ENCODE measurements at regions not wholly inside any gene's neighbourhood (a gene's known extent, or its start where the extent isn't known, plus 50 kb on each side); places are given as distances from the start of the nearest gene placed in this dataset.
A peak's percentile ranks its signal among the peaks of the same experiment; 100 is the strongest.
"Not testable (repeated sequence)": the region's sequence is repeated elsewhere in the genome, so short reads cannot be mapped to it uniquely, and the experiment has no call there.

DNA sequence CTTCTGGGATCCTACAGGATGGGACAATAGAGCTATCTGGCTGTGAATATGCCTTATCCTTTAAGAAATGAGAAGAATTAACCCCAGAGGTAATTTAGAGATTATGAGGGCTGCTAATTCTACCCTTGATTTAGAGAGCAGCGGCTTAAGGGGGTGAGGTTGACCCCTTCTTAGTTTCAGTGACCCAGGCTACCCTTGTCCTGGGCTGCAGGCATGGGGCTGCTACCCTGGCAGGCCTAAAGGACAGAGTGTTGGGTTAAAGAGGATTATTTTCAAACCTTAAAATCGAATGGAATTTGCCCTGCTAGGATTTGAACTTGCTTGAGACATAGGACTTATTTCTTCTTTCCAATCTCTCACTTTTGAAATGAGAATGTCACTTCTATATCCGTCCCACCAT lies 1343.4 kb downstream of the HACE1 start:
- TF ChIP-seq, protein P1, sequence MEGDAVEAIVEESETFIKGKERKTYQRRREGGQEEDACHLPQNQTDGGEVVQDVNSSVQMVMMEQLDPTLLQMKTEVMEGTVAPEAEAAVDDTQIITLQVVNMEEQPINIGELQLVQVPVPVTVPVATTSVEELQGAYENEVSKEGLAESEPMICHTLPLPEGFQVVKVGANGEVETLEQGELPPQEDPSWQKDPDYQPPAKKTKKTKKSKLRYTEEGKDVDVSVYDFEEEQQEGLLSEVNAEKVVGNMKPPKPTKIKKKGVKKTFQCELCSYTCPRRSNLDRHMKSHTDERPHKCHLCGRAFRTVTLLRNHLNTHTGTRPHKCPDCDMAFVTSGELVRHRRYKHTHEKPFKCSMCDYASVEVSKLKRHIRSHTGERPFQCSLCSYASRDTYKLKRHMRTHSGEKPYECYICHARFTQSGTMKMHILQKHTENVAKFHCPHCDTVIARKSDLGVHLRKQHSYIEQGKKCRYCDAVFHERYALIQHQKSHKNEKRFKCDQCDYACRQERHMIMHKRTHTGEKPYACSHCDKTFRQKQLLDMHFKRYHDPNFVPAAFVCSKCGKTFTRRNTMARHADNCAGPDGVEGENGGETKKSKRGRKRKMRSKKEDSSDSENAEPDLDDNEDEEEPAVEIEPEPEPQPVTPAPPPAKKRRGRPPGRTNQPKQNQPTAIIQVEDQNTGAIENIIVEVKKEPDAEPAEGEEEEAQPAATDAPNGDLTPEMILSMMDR (IDR thresholded peaks at IDR 0.05; ENCODE audit: control insufficient read depth, extremely low read depth, insufficient read depth), result no peak
- DNase-seq (ENCODE audit: low read depth), result no peak
- H3K4me3 ChIP-seq (ENCODE audit: low read depth, low read length), result no peak overlapping the region

DNA sequence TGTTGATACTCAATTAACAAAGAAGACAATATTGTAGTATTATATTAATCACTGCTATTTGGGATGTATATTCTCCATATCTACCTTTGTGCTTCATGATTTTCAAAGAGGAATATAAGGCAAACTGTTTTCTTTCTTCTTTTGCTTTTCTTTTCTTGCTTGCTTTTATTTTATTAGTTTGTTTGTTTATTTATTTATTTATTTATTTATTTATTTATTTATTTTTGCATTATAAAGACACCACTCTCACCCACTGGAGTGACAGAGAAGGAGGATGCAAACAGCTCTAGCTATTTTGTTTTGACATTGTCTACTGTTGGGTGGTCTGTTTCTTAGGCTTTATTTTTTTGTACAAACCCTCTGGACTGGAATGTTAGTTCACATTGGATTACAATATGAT lies 1352.7 kb downstream of the HACE1 start:
- no peak overlapping the region for H3K4me3 ChIP-seq (ENCODE audit: low read depth, low read length)

DNA sequence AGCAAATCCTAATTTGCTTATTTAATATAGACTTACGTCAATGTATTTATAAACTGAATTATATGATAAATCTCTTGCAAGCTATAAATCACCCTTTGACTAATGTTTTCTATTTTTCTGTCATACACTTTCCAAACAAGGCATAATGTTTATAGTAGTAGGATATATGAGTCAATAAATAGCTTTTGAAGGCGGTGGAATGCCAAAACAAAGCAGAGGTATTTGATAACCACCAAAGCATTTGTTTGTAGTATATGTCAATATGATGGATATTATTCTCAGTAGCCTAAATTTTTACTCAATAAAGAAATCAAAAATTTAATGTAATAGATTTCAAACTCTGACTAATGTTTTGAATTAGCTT lies 1354.6 kb downstream of the HACE1 start:
- DNase-seq (ENCODE audit: low read depth), result no peak
- H3K4me3 ChIP-seq (ENCODE audit: low read depth, low read length), result no peak overlapping the region
- TF ChIP-seq, protein P1 (IDR thresholded peaks at IDR 0.05; ENCODE audit: control insufficient read depth, extremely low read depth, insufficient read depth), result no peak

More for the DNA sequence above, 1352.7 kb downstream of the HACE1 start:
- DNase-seq (ENCODE audit: low read depth), result no peak
- TF ChIP-seq, protein P1 (IDR thresholded peaks at IDR 0.05; ENCODE audit: control insufficient read depth, extremely low read depth, insufficient read depth), result no peak

DNA sequence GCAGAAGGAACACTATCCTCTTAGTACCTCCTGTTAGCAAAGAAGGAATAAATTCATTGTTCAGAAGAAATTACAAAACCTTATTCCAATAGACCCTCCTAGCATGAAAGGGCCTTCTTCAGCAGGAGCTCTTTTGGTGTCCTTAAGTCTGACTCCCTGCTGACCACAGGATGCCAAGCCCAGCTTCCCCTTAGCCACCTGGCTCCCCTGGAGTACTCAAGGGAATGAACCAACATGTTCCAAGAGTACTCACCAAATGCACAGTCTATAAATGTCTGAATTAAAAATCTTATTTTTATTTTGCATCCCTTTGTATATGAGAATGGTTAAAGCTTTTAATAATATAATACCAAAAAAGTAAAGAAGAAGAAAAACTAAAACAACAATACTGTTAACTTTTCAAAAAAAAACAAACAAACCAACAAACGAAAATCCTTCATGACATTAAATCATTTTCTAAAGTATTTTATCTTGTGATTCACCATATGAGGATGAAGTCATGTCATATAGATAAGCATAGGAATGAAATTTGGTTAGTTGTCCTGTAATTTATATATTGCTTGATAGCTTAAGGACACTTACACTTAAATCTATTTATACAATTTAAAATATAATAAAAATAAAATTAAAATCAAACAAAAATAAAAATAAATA lies 1355.1 kb downstream of the HACE1 start:
- no peak overlapping the region for H3K4me3 ChIP-seq (ENCODE audit: low read depth, low read length)
- TF ChIP-seq, protein P1 (IDR thresholded peaks at IDR 0.05; ENCODE audit: control insufficient read depth, extremely low read depth, insufficient read depth), result no peak
- no peak for DNase-seq (ENCODE audit: low read depth)

DNA sequence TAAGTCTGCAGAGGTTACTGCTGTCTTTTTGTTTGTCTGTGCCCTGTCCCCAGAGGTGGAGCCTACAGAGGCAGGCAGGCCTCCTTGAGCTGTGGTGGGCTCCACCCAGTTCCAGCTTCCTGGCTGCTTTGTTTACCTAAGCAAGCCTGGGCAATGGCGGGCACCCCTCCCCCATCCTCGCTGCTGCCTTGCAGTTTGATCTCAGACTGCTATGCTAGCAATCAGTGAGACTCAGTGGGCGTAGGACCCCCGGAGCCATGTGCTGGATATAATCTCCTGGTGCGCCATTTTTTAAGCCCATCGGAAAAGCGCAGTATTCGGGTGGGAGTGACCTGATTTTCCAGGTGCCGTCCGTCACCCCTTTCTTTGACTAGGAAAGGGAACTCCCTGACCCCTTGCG lies 1363.1 kb downstream of the HACE1 start:
- peak overlapping the region; percentile 23; the same call in 1 of the 2 replicates for H3K4me3 ChIP-seq (ENCODE audit: low read depth, low read length)
- DNase-seq (ENCODE audit: low read depth), result not testable (repeated sequence)

DNA sequence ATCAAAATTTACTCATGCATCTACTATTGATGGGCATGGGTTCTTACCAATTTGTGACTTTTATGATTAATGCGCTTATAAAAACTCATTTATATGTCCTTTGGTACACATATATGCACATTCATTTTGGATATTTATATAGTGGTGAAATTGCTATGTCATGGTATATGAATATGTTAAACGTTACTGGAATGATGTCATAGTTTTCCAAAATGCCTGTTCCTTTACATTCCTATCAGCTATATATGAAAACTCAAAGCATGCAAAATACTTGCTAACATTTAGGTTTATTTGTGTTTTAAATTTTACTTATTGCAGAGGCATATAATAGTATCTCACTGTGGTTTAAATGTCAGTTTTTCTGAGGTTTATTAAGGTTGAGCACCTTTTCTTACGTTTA lies 1403.1 kb downstream of the HACE1 start:
- H3K4me3 ChIP-seq (ENCODE audit: low read depth, low read length), result no peak overlapping the region
- TF ChIP-seq, protein P1 (IDR thresholded peaks at IDR 0.05; ENCODE audit: control insufficient read depth, extremely low read depth, insufficient read depth), result no peak
- DNase-seq (ENCODE audit: low read depth), result no peak

DNA sequence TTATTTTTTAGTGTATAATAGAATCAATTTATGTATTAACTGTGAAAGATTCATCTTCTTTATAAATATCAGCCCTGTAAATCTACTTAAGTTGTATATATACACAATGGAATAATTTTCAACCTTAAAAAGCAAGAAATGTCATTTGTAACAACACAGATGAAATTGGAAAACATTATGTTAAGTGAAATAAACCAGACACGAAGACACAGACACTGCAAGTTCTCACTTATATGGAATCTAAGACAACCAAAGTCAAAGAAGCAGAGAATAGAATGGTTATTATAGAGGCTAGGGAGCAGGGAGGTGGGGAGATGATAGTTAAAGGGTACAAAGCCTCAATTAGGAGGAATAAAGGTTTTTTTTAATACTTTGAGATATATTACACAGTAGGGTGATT lies 1404.4 kb downstream of the HACE1 start:
- TF ChIP-seq, protein P1 (IDR thresholded peaks at IDR 0.05; ENCODE audit: control insufficient read depth, extremely low read depth, insufficient read depth), result no peak
- no peak for DNase-seq (ENCODE audit: low read depth)
- H3K4me3 ChIP-seq (ENCODE audit: low read depth, low read length), result no peak overlapping the region

All from LNCaP clone FGC (cell line).